NCI-H2107 (cell line): ENCODE measurements at regions not wholly inside any gene's neighbourhood (a gene's known extent, or its start where the extent isn't known, plus 50 kb on each side); places are given as distances from the start of the nearest gene placed in this dataset.

Experiments
- DNase-seq: peaks from one replicate; lab custom pipeline; 2025; lab: John Stamatoyannopoulos, UW

GRCh38 chr2:121161272-121161671 lies 123.7 kb downstream of the TFCP2L1 start:
- DNase-seq, result no peak

GRCh38 chr2:121162893-121163292 lies 122.1 kb downstream of the TFCP2L1 start:
- DNase-seq, result no peak

- no peak for DNase-seq
These were observed 121.0 kb downstream of the TFCP2L1 start for GRCh38 chr2:121164042-121164441.

- no peak for DNase-seq
These were observed 119.9 kb downstream of the TFCP2L1 start for GRCh38 chr2:121165038-121165542.
